22Rv1 (cell line): ENCODE measurements at regions not wholly inside any gene's neighbourhood (a gene's known extent, or its start where the extent isn't known, plus 50 kb on each side); places are given as distances from the start of the nearest gene placed in this dataset.

Experiments
- ZFX ChIP-seq: fragments of 450-650 bp; IDR thresholded peaks from 2 replicates; pipeline ENCODE4 v1.6.1; 2017; ENCODE audit warnings: antibody characterized with exemption, borderline replicate concordance
- TF ChIP-seq, protein P1 (sequence below): fragments of 450-650 bp; IDR thresholded peaks from 2 replicates; pipeline ENCODE4 v1.5.1; 2017; ENCODE audit warnings: mild to moderate bottlenecking

DNA sequence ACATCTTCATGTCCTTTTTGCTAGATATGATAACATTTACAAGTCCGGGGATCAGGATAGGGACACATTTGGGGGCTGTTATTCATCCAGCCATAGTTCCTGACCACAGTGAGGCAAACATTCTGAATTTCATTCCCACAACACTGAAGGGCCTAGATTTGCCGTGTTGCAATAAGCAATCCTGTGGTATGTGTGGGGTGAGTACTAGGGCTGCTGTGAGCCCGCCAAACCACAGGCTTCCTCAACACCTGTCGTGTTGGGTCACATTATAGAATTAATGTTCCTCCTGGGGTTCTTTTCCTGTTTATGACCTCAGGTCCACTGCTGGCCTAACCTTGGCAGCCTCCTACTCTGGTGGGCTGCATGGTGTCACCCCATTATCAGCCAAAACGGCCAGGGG is 119.2 kb downstream of the TBC1D30 start:
- TF ChIP-seq, protein P1, sequence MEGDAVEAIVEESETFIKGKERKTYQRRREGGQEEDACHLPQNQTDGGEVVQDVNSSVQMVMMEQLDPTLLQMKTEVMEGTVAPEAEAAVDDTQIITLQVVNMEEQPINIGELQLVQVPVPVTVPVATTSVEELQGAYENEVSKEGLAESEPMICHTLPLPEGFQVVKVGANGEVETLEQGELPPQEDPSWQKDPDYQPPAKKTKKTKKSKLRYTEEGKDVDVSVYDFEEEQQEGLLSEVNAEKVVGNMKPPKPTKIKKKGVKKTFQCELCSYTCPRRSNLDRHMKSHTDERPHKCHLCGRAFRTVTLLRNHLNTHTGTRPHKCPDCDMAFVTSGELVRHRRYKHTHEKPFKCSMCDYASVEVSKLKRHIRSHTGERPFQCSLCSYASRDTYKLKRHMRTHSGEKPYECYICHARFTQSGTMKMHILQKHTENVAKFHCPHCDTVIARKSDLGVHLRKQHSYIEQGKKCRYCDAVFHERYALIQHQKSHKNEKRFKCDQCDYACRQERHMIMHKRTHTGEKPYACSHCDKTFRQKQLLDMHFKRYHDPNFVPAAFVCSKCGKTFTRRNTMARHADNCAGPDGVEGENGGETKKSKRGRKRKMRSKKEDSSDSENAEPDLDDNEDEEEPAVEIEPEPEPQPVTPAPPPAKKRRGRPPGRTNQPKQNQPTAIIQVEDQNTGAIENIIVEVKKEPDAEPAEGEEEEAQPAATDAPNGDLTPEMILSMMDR: no peak
- no peak for TF ChIP-seq ZFX
